T-helper 17 cell (primary cell): ENCODE measurements at regions not wholly inside any gene's neighbourhood (a gene's known extent, or its start where the extent isn't known, plus 50 kb on each side); places are given as distances from the start of the nearest gene placed in this dataset.

Experiments
- ATAC-seq: fragments of 150-1000 bp; cut with Tn5 transposase; 2 replicates; pipeline ENCODE4 v1.10.0; 2021; ENCODE audit warnings: mild to moderate bottlenecking, moderate library complexity
- DNase-seq, 3 donors: peaks; one replicate each; pipeline versions ENCODE4 v3.0.0 to v3.0.0-alpha.2; 2020 to 2021
- H3K9me3 ChIP-seq: one replicate; pipeline ENCODE4 v1.7.0; 2013; ENCODE audit warnings: low read length, mild to moderate bottlenecking; ENCODE audit not compliant: control insufficient read depth, poor library complexity, severe bottlenecking
- H3K27ac Mint-ChIP-seq: one replicate; pipeline ENCODE4 v1.8.0; 2022; ENCODE audit warnings: mild to moderate bottlenecking, moderate library complexity, mixed read lengths
- H3K27me3 Mint-ChIP-seq: one replicate; pipeline ENCODE4 v1.8.0; 2022; ENCODE audit warnings: mixed read lengths
- H3K36me3 Mint-ChIP-seq: one replicate; pipeline ENCODE4 v1.8.0; 2022; ENCODE audit warnings: low read depth, mixed read lengths
- H3K4me1 Mint-ChIP-seq: one replicate; pipeline ENCODE4 v1.8.0; 2022; ENCODE audit warnings: mild to moderate bottlenecking, mixed read lengths
- H3K4me3 Mint-ChIP-seq: one replicate; pipeline ENCODE4 v1.8.0; 2022; ENCODE audit warnings: mild to moderate bottlenecking, moderate library complexity, mixed read lengths

- Mint-ChIP-seq H3K4me1 (no peaks in the 10 kb centered on the region), H3K36me3 (no peaks in the 10 kb centered on the region), H3K27ac (no peak overlapping the region), H3K4me3 (no peak overlapping the region), H3K27me3 (peaks cover 6% of the 10 kb centered on the region)
- ATAC-seq (no peak), DNase-seq (no peak)
- no peaks in the 10 kb centered on the region for H3K9me3 ChIP-seq
These were observed 224.2 kb upstream of the SSTR4 start for GRCh38 chr20:22810626-22811569.

- H3K27ac Mint-ChIP-seq: peak overlapping the region; percentile 53
- H3K9me3 ChIP-seq: no peaks in the 10 kb centered on the region
- ATAC-seq (no peak), DNase-seq (no peak)
- H3K36me3 Mint-ChIP-seq: no peaks in the 10 kb centered on the region
- H3K4me3 Mint-ChIP-seq: peak overlapping the region; percentile 46
- H3K4me1 Mint-ChIP-seq: no peaks in the 10 kb centered on the region
- peaks cover 6% of the 10 kb centered on the region for H3K27me3 Mint-ChIP-seq
These were observed 220.5 kb upstream of the SSTR4 start for GRCh38 chr20:22814471-22815205.

- Mint-ChIP-seq H3K27me3 (peaks cover under 1% of the 10 kb centered on the region), H3K4me3 (peak overlapping the region; percentile 46), H3K4me1 (no peaks in the 10 kb centered on the region), H3K36me3 (no peaks in the 10 kb centered on the region), H3K27ac (no peak overlapping the region)
- DNase-seq: no peak
- no peak for ATAC-seq
- no peaks in the 10 kb centered on the region for H3K9me3 ChIP-seq
These were observed 219.9 kb upstream of the SSTR4 start for GRCh38 chr20:22815206-22815551.

DNA sequence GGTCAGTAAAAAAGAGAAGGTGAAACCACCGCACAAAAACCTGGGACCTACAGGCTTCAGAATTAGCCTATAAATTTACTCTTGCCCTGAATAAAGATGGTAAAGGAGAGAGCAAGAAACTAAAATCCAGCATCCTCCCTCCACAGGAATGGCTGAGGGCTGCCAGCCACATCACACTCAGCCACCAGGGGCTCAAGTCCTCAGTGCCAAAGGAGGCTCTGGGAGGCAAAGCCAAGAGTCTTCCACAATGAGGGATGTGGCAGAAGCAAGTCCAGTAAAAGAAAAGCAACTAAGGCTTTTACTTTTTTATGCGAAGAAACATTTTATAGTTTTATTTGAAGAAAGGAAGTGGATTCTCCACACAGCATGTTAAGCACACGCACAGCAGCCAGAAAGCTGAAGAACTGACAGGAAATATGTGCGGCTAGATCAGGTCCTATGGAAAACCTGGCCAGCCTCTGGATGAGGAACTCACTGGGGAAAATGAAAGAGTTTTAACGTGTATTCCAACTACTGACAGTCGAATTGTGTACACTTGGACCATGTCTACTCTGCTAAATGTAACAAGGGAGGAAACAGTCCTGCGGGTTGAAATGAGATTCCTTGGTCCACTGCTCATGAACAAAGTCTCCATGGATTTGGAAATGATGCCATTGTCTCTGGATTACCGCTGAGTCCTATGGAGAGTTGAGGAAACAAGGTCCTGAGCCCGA lies 219.4 kb upstream of the SSTR4 start:
- Mint-ChIP-seq H3K4me3 (no peak overlapping the region), H3K27me3 (no peaks in the 10 kb centered on the region), H3K27ac (no peak overlapping the region), H3K4me1 (no peaks in the 10 kb centered on the region), H3K36me3 (no peaks in the 10 kb centered on the region)
- ATAC-seq (no peak), DNase-seq (no peak)
- H3K9me3 ChIP-seq: no peaks in the 10 kb centered on the region

DNA sequence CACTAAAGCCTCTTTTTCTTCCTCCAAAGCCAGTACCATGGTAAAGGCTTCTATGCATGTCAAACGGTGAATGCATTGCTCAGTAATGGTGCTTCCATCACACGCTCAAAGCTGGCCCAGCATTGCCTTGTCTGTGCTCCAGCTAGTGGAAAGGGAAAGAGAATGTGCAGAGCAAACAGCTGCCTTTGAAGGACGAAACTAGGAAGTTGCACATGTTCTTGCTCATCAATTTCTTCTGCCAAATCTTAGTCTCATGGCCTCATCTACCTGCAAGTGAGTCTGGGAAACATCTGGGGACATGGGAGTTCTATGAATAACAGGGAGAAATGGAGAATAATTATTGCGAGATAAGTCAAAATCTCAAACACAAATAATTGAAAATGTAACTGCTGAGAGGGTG lies 216.5 kb upstream of the SSTR4 start:
- Mint-ChIP-seq H3K4me1 (no peaks in the 10 kb centered on the region), H3K27ac (no peak overlapping the region), H3K36me3 (no peaks in the 10 kb centered on the region), H3K4me3 (no peak overlapping the region), H3K27me3 (no peaks in the 10 kb centered on the region)
- ATAC-seq (no peak), DNase-seq (no peak)
- no peaks in the 10 kb centered on the region for H3K9me3 ChIP-seq

GRCh38 chr20:22819112-22819511 lies 216.0 kb upstream of the SSTR4 start:
- no peak overlapping the region for H3K27ac Mint-ChIP-seq
- no peaks in the 10 kb centered on the region for H3K36me3 Mint-ChIP-seq
- no peaks in the 10 kb centered on the region for H3K4me1 Mint-ChIP-seq
- H3K27me3 Mint-ChIP-seq: no peaks in the 10 kb centered on the region
- DNase-seq: no peak
- no peak overlapping the region for H3K4me3 Mint-ChIP-seq
- no peak for ATAC-seq
- no peaks in the 10 kb centered on the region for H3K9me3 ChIP-seq

GRCh38 chr20:22819784-22820183 lies 215.3 kb upstream of the SSTR4 start:
- Mint-ChIP-seq H3K4me1 (no peaks in the 10 kb centered on the region), H3K27ac (no peak overlapping the region), H3K27me3 (no peaks in the 10 kb centered on the region), H3K36me3 (no peaks in the 10 kb centered on the region), H3K4me3 (no peak overlapping the region)
- DNase-seq (no peak), ATAC-seq (no peak)
- no peaks in the 10 kb centered on the region for H3K9me3 ChIP-seq

DNA sequence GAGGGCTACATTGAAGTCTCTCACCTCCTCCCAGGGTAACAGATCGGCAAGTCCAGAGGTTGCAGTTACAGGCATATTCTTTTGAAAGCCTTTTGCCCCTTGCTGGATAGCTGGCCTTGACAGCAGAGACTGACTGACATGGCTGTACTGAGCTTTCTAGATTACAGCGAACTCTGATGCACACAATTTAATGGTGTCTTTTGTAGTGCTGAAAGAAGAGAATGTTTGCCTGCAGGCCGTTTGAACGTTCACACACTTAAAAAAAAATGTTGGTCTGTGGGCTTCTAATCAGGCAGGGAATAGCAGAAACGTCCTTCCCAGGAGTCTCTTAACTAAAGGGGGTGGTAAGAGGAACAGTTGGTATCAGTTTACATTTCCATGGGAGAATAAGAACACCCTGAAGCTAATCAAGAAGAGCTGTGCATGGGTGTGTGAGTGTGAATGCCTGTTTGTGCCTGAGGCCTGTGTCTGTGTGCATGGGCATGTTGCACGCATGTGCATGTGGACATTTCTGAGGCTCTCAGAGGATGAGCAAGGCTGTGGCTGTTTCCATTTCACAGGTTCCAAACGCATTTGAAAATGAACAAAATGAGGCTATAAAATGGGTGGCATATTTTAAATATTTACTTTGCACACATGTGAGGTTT lies 213.9 kb upstream of the SSTR4 start:
- ATAC-seq (no peak), DNase-seq (no peak)
- H3K4me1 Mint-ChIP-seq: no peaks in the 10 kb centered on the region
- no peak overlapping the region for H3K4me3 Mint-ChIP-seq
- no peaks in the 10 kb centered on the region for H3K27me3 Mint-ChIP-seq
- H3K36me3 Mint-ChIP-seq: no peaks in the 10 kb centered on the region
- no peak overlapping the region for H3K27ac Mint-ChIP-seq
- H3K9me3 ChIP-seq: no peaks in the 10 kb centered on the region

- Mint-ChIP-seq H3K4me1 (no peaks in the 10 kb centered on the region), H3K27me3 (no peaks in the 10 kb centered on the region), H3K4me3 (no peak overlapping the region), H3K36me3 (no peaks in the 10 kb centered on the region), H3K27ac (no peak overlapping the region)
- ATAC-seq (no peak), DNase-seq (no peak)
- no peaks in the 10 kb centered on the region for H3K9me3 ChIP-seq
These were observed 213.3 kb upstream of the SSTR4 start for GRCh38 chr20:22821796-22822195.

GRCh38 chr20:22823119-22823518 lies 212.0 kb upstream of the SSTR4 start:
- Mint-ChIP-seq H3K4me3 (no peak overlapping the region), H3K27me3 (no peaks in the 10 kb centered on the region), H3K27ac (no peak overlapping the region)

GRCh38 chr20:22824077-22824476 lies 211.0 kb upstream of the SSTR4 start:
- Mint-ChIP-seq H3K27ac (no peak overlapping the region), H3K27me3 (no peaks in the 10 kb centered on the region), H3K36me3 (no peaks in the 10 kb centered on the region), H3K4me3 (no peak overlapping the region), H3K4me1 (no peaks in the 10 kb centered on the region)
- DNase-seq (no peak), ATAC-seq (no peak)
- no peaks in the 10 kb centered on the region for H3K9me3 ChIP-seq

More at GRCh38 chr20:22823119-22823518, 212.0 kb upstream of the SSTR4 start:
- ATAC-seq: no peak
- Mint-ChIP-seq H3K36me3 (no peaks in the 10 kb centered on the region), H3K4me1 (no peaks in the 10 kb centered on the region)
- H3K9me3 ChIP-seq: no peaks in the 10 kb centered on the region
- no peak for DNase-seq

- ATAC-seq (no peak), DNase-seq (no peak)
- Mint-ChIP-seq H3K27me3 (no peaks in the 10 kb centered on the region), H3K27ac (no peak overlapping the region), H3K36me3 (no peaks in the 10 kb centered on the region), H3K4me3 (no peak overlapping the region), H3K4me1 (no peaks in the 10 kb centered on the region)
- H3K9me3 ChIP-seq: no peaks in the 10 kb centered on the region
These were observed 210.0 kb upstream of the SSTR4 start for GRCh38 chr20:22825076-22825475.

- DNase-seq (no peak), ATAC-seq (no peak)
- no peaks in the 10 kb centered on the region for H3K4me1 Mint-ChIP-seq
- no peaks in the 10 kb centered on the region for H3K27me3 Mint-ChIP-seq
- H3K9me3 ChIP-seq: no peaks in the 10 kb centered on the region
- H3K36me3 Mint-ChIP-seq: no peaks in the 10 kb centered on the region
- H3K4me3 Mint-ChIP-seq: no peak overlapping the region
- H3K27ac Mint-ChIP-seq: no peak overlapping the region
These were observed 209.6 kb upstream of the SSTR4 start for GRCh38 chr20:22825546-22825945.
